Left ventricle myocardium superior (tissue), 1 donor: ENCODE measurements at regions not wholly inside any gene's neighbourhood (a gene's known extent, or its start where the extent isn't known, plus 50 kb on each side); places are given as distances from the start of the nearest gene placed in this dataset.
A peak's percentile ranks its signal among the peaks of the same experiment; 100 is the strongest.

ENCODE experiments used
- ATAC-seq: fragments of 200-7000 bp; cut with Tn5 transposase; one replicate; pipeline ENCODE4 v1.9.1; 2020; ENCODE audit warnings: mild to moderate bottlenecking, moderate library complexity
- DNase-seq: peaks from one replicate; pipeline ENCODE4 v3.0.0-alpha.2; 2020
- intact Hi-C: fragments of 100-400 bp; cut with micrococcal nuclease; formaldehyde crosslinking; loops from one replicate; pipeline ENCODE4 v1.11.0; 2022
- donor health status: DM: no; HTN: yes; CAD: no; lungs with severe emphysema.

DNA sequence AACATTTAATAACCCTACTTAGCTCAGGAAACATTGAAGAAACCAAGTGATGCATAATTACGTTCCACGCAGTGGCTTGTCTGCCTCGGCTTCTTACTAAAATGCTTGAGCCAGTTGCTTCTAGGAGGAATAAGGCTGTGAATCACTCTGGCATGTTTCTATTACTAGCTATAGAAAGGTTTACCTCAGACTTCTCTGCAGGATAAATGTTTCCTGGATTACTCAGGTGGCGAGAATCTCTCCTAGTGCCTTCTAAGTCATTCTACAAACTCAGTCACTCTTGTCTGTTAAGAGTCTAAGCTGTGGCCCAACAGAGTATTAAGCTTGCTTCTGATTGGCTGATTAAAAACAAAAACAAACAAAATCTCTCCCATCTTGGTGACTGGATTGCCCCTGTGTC is 92.0 kb upstream of the RALGPS2 start:
- DNase-seq (no peak), ATAC-seq (no peak)
- intact Hi-C loops = no loop called here

DNA sequence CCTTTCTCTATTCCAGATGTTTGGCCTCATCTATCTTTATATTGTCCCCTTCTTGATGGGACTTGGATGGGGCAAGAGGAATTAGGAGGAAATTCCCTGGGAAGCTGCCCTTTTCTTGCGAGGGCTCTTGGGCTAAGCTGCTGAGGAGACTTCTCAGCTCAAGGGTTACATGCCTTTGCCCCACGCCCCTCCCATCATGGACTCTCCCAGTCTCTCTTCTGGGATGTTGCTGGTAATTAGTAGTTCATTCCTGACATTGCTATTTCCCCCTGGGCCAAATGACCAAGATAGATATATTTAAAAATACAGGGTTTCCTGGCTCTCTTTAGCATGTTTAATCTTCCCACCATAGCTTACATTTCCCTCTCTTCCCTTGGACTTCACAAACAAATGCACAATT is 90.6 kb upstream of the RALGPS2 start:
- DNase-seq (peak; percentile 45), ATAC-seq (peak; percentile 83)
- intact Hi-C loops = no loop called here

DNA sequence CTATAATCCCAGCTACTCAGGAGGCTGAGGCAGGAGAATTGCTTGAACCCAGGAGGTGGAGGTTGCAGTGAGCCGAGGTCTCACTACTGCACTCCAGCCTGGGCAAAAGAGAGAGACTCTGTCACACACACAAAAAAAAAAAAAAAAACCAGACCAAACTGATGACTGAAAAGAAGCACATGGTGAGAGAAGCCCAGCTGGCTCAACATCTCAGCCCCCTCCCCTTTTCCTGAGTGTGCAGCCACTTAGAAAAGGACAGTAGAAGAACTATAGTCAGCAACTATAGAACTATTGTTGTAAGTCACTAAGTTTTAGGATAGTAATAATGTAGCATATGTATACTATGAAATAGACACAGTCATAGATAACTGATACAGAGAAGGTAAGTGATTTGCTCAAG is 87.2 kb upstream of the RALGPS2 start:
- no peak for ATAC-seq
- intact Hi-C loops = no loop called here
- no peak for DNase-seq

DNA sequence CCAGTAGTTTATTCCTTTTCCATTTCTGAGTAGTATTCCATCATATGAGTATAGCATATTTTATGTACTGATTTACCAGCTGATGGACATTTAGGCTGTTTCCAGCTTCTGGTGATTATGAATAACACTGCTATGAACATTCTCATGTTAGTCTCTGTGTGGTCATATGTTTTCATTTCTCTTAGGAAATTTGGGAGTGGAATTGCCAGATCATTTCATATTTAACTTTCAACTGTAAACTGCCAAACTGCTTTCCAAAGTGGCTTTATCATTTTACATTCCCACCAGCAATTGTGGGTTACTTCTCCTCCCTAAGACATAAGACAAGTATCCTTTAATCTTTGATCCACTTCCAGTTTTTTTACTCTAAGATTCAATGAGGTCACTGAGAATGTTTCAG is 85.7 kb upstream of the RALGPS2 start:
- intact Hi-C loops = no loop called here
- no peak for ATAC-seq
- no peak for DNase-seq

DNA sequence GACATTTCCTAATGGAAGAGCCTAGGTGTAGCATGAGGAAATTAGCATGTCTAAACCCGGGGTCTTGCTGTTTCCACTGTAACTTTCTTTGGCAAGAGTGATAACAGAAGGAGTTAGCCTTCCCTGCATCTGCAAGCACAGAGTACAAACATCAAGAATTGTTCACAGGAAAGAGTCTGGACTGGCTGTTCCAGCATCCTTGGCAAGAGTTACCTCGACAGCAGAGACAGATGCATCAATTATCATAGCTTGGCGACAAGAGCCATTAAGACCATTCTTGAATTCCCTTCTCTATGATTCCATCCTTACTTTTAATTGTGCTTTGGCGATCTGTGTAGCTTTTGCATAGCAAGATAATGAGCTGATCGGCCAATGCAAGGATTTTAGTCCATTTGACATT is 82.8 kb upstream of the RALGPS2 start:
- DNase-seq (no peak), ATAC-seq (peak; percentile 30)
- intact Hi-C loops = no loop called here

DNA sequence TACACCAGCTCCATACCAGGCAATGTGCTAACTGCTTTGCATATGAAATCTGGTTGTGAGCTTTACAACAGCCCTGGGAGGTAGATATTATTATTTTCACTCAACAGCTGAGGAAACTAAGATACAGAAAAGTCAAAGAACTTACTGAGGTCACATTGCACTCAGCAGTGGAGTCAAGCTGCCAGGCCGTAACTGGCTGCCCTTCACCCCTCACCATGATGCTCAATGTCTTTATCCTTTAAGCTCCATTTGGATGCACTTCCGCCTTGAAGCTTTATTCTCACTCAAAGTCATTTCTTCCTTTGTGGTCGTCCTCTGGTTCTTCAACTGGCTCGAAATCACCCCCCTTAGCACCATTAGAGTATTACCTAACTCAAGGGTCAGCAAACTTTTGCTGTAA is 81.7 kb upstream of the RALGPS2 start:
- intact Hi-C loops = no loop called here
- DNase-seq (no peak), ATAC-seq (no peak)

DNA sequence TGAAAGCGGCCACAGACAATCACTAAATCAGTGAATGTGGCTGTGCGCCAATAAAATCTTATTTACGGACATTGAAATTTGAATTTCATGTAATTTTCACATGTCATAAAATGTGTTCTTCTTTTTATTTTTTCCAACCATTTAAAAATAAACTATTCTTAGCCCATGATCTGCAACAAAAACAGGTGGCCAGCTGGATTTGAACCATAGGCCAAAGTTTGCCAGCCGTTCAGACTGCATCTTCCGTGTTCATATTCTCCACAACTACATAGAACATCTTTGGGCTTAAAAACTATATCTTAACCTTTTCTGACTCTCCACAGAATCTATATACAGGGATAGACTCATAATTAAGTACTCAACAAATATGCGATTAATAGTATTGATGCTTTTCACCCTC is 81.2 kb upstream of the RALGPS2 start:
- no peak for ATAC-seq
- intact Hi-C loops = no loop called here
- DNase-seq = no peak

DNA sequence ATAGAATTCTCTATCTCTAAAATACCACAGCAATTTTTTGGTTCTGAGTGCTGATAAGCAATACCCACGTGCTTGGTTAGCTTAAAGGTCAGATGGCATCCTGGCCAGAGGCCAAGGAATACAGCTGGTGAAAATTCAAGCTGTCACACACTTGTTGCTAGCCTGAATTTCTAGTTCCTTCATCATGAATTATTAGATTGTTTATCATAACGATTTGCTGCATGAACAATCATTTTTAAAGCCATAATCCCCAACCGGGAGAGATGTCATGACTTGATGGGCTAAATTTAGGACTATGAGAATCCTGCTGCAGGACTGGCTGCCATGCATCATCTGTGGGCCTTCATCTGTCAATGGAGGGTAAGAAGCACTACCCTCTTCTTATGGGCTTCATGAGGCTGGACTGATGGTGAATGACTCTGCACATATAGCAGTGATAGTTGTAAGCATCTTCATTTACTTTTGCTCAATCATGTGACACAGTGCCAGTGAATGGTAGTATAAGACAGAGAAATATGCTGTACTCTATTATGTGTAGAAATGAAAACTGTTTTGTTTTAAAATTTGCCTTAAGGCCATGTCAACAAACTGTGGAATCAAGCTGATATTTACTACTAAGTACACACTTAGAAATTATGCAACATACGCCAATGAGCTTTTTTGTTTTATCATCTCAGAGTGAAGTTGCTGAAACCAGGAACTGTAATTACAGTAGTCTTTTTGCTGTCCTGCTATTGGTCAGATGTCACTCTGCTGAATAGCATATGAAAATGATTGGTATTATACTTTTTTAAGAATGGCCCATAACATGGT is 80.5 kb upstream of the RALGPS2 start:
- intact Hi-C loops = no loop called here

DNA sequence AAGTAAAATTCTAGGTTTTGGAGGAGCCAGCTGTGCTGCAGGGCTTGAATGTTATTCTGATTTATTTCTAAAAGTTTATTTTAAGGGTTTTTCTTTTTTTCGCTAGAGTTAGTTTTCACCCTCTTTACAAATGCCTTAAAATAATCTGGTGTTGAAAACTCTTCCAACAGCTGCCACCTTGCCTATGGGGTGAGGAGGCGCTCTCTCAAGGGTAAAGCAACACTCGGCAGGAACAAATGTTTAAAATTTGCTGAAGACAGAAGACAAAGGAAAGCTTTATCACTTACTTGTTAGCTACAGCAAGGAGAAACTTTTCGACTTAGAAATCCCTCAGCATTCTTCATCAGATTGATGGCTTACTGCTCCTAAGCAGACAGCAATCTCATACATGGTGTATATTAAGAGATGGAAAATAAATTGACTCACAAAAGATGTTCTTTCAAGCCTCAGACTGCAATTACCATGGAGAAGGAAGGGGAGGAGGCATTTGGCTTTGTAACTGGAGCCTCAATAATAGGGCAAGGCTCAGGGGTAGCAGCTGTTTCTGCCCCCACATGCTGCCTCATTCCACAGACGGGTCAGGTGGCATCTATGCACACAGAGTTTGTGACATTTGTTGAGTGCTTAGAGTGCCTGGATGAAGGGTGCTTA is 79.8 kb upstream of the RALGPS2 start:
- DNase-seq (no peak), ATAC-seq (no peak)
- intact Hi-C loops = no loop called here

More for the DNA sequence above, 80.5 kb upstream of the RALGPS2 start:
- ATAC-seq (peak; percentile 47), DNase-seq (peak; percentile 33)

DNA sequence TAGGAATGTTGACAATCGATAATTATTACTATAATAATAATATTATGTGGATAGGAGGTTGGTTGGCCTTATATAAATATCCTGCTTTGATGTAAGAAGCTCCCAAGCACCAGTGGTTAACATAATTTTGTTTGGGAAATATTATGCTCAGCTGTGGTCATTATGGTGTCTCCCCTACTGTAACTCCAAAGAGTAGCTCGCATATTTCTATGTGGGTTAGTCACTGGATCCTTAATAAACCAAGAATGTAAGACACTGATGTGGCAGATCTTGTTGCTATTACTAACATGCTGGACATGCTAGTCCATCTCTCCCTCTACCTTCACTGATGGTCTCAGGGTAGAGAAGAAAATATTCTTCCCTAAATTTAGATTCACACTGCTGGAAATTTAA is 79.2 kb upstream of the RALGPS2 start:
- no peak for DNase-seq
- intact Hi-C loops = no loop called here
- no peak for ATAC-seq

DNA sequence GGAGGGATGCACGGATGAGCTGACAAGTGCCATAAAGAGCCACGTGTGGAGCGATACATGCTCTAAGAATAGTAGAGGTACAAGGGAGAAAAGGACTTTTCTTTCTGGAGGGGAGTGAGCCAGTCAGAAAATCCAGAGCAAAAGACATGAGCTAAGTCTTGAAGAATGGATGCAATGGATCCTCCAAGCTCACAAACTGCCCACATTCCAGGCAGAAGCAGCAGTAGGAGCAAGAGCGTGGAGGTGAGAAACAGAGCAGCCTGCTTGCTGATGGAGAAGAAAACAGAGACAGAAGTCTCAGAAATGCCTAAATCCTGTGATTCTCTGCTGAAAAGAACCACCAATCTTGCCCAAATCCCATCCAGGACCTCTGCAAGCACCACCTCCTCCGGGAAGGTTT is 78.2 kb upstream of the RALGPS2 start:
- DNase-seq (no peak), ATAC-seq (no peak)
- intact Hi-C loops = no loop called here

DNA sequence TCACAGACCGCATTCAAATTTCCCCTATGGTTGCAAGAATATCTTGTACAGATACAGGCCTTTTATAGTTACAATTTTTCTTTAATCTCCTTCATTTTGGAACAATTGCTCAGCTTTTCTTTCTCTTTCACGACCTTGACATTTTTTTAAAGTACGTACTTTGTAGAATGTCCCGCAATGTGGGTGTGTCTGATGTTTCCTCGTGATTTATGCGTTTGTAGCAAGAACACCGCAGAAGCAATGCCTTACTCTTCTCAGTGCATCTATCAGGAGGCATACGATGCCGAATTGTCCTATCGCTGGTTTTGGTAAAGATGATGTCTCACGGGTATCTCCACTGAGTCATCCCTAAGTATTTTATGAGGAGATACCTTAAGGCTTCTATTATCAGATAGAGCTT is 76.9 kb upstream of the RALGPS2 start:
- intact Hi-C loops = no loop called here
- no peak for DNase-seq
- no peak for ATAC-seq

DNA sequence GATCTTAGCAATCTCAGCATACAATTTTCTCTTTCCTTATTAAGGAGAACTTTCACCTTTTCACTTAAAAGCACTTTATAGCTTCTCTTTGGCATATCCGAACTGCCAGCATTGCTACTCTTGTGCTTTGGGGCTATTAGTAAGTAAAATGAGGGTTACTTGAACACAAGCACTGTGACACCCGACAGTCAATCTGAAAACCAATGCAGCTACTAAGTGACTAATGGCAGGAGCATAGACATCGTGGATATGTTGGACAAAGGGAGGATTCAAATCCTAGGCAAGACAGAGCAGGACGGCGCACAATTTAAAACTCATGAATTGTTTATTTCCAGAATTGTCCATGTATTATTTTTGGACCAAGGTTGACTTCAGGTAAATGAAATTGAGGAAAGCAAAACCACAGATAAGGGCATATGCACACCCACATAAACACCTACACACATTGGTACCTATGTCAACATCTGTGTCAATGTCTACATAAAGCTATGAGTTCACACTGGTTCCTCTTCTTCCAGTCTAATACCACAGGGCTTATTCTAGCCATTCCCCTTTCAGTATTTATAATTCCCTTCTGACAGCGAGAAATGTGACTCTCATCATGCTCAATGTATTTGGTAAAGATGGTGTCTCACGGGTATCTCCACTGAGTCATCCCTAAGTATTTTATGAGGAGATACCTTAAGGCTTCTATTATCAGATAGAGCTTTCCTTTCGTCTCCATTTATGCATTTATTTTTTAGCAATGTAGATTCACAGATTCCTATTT is 75.3 kb upstream of the RALGPS2 start:
- ATAC-seq (no peak), DNase-seq (no peak)
- intact Hi-C loops = no loop called here

DNA sequence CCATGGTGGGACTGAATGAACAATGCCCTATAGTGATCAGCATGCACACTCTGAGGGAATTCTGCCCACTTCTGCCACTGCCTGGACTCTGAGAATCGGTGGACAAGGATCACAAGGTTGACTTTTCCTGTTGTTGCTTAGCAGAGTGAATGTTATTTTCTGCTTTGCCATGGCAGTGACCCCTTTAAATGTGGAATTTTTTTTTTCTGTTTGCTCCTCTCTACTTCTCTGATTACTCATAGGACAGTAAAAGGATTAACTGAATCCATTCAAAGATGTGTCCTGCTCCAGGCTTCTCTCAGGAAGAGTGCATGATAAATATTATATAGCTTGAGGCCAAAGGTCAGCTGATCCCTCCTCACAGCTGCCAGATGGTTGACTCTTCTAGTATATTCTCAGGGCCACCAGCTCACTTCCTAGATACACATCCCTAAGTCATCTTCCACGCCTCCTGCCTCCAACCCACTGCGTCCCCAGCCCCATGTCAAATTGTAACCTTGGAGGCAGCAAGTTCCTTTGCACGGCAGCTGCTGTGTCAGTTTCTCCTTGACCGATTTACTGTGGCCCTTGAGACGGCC is 74.0 kb upstream of the RALGPS2 start:
- DNase-seq (no peak), ATAC-seq (no peak)
- intact Hi-C loops = no loop called here

DNA sequence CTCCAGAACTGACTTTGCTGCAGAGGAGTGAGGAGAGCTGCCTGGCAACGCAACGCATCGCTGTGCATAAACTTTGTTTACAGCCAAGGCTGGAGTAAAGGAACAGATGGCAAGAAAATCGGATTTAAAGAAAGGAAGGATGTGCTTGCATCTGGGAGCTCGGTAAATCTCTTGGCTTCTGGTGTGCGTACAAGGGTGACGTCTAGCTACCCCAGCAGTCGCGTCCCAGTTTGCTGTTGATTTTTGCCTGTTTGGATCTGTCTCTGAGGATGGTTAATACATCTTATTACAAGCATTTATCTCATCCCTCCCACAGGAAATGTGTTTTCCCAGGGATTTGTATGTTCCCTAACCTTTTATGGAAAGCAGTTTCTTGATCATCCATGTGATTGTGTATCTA is 73.3 kb upstream of the RALGPS2 start:
- ATAC-seq (peak; percentile 60), DNase-seq (no peak)
- intact Hi-C loops = no loop called here

DNA sequence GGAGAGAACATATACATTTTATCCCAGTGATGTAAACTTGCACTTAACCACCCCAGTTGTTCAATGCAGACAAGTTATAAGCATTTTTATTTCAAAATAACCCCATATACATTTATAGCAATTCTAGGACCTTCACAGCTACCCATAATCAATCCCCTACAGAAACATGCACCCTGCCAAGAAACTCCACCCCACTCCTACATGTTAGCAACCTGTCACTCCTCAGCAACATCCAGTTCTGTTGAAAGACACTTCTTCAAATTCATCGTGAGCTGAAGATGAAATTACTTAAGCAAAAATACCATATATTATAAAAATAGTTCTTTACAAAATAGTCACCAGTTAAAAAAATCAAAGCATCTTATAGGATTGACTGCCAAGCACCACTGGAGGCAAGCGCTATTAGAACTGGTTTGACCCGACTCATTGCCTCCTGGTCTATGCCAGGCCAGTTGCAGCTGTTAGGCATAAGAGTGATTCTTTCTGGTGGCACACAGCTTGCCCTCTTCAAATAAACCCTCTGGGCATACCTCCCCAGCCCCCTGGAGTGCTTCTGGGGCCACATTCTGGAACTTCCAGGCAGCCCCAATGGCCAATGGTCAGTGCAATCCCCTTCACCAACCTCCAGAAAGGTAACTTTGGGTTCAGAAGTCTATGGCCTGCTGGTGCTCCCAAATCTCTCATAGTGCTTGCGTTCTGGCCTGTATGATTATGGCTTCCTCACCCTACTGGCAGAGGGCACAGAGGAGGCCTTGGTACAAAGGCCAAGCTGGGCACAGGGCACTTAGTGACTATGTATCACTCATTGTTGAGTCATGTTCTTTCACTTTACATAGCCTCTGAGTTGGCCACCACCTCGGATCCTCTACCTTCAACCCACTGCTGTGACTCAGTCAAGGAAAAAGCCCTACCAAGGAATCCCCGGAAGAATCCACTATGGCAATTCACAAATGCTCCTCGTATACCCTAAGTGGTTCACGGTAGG is 72.2 kb upstream of the RALGPS2 start:
- no peak for ATAC-seq
- no peak for DNase-seq
- intact Hi-C loops = no loop called here

DNA sequence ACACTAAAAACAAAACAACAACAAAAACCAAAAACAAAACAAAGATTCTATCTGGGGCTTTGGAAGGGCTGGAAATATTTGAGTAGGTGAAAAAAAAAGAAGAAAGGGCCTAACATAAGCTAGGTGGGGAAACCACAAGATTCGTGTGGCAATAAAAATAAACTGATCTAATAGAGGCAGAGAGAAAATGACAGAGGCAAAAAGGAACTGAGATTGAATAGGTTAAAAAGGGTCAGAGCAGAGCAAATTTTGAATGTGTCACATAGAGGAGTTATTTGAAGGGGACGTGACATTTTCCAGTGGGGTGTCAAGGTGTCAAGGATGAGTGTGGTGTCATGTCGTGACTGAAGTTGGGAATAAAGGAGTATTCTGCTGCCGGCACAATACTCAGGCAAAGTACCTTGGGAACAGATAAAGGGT is 65.2 kb upstream of the RALGPS2 start:
- intact Hi-C loops = no loop called here
- DNase-seq = no peak
- no peak for ATAC-seq

DNA sequence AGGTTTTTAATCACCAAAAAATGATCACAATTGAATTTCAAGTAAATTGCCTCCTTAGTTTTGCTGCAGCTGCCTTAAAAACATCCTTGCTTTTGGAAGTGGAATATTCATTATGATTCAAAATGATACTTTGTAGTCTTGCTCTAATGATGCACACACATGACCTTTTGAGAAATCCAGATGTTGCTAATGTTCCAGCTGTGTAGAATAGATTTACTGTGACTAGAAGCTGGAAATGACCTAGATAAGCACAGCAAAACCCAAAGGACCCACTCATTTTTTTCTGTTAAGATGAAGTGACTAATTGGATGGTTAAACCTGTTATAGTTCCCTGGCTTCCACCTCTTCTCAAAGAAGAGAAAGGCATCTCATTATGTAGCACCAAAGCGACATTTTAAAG is 64.6 kb upstream of the RALGPS2 start:
- DNase-seq (no peak), ATAC-seq (no peak)
- intact Hi-C loops = no loop called here

DNA sequence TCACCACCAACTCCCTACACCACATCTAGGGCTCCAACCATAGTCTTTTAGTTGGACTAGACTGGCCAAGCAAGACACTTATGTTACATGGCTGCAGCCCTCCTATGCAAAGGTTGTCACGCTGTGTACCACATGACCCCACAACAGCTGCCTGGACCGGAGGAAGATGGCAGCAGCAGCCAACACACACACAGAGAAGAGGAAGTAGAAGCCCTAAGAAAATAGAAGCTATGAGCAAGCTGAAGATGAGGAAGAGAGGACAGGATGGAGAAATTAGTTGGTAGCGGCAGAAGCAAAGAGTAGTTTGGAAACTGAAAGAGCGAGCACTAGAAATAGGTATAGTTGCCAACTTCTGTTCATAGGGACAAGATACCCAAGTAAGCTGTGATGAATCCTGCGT is 60.8 kb upstream of the RALGPS2 start:
- DNase-seq (no peak), ATAC-seq (no peak)
- intact Hi-C loops = no loop called here
